ENCODE measurements at regions not wholly inside any gene's neighbourhood (a gene's known extent, or its start where the extent isn't known, plus 50 kb on each side); places are given as distances from the start of the nearest gene placed in this dataset.

- TF ChIP-seq GATA2 (IDR thresholded peaks at IDR 0.05; ENCODE audit: low read depth, low read length) (no peak), GATA3 (IDR thresholded peaks at IDR 0.05; ENCODE audit: low read depth, low read length) (no peak)
Measured at GRCh38 chr16:17853958-17854357, 383.2 kb upstream of the XYLT1 start.
